ENCODE measurements at regions not wholly inside any gene's neighbourhood (a gene's known extent, or its start where the extent isn't known, plus 50 kb on each side); places are given as distances from the start of the nearest gene placed in this dataset.

DNA sequence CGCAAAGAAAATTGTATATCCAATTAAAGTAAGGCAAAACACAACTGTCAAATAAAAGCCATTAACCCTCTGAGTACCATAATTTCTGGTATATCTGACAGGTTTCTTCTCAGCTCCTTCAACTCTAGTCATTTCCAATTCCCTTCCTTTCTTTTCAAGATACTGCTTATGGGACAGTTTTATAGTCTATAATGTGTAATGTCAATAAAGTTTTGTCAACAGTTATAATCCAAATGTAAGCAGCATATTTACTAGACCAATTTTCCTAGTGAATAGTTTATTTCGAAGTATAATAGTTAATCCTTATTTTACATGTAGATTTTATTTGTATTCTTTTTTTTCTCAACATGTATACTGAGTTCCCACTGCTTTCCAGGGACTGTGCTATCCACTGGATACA lies 1081.8 kb downstream of the EPHA7 start:
- TF ChIP-seq CTCF (IDR thresholded peaks at IDR 0.05) (no peak), POLR2A (IDR thresholded peaks at IDR 0.05) (no peak)
